SK-N-SH (cell line): ENCODE measurements at regions not wholly inside any gene's neighbourhood (a gene's known extent, or its start where the extent isn't known, plus 50 kb on each side); places are given as distances from the start of the nearest gene placed in this dataset.

Source experiments
- CTCF ChIA-PET: fragments of 300-600, 350-600 bp; formaldehyde crosslinking; extraction: SDS; loops from one replicate; lab custom pipeline; 2021; lab: Yijun Ruan, JAX
- POLR2A ChIA-PET: fragments of 350-600 bp; sonication (Branson Sonifier 250); formaldehyde crosslinking; extraction: SDS; loops from one replicate; lab custom pipeline; 2020; ENCODE audit warnings: antibody characterized with exemption, inconsistent platforms; lab: Yijun Ruan, JAX
- DNase-seq: peaks from one replicate; pipeline ENCODE4 v3.0.0; 2012
- H2AFZ ChIP-seq: fragments of 200-600 bp; sonication (generic); 2 replicates; pipeline ENCODE4 v1.8.1; 2016; ENCODE audit warnings: antibody characterized with exemption, mild to moderate bottlenecking, low read depth
- H3F3A ChIP-seq: fragments of 200-600 bp; sonication (generic); replicated peaks from 2 replicates; pipeline ENCODE3; 2016; ENCODE audit warnings: antibody characterized with exemption, mild to moderate bottlenecking; ENCODE audit not compliant: insufficient read depth
- H3K27ac ChIP-seq, 2 experiments: fragments of 200-500 bp in 1 of 2; fragments of 200-600 bp in 1 of 2; sonication (Bioruptor generic) in 1 of 2; sonication (generic), shearing (Covaris generic) in 1 of 2; 2 replicates each; pipeline versions ENCODE4 v1.5.1 to v1.6.1; 2014 to 2016; ENCODE audit warnings: low read depth in 2 of 2, inconsistent platforms in 1 of 2, low read length in 1 of 2, mild to moderate bottlenecking in 1 of 2, mixed read lengths in 1 of 2
- H3K27me3 ChIP-seq: fragments of 200-600 bp; sonication (generic), shearing (Covaris generic); 2 replicates; pipeline ENCODE4 v1.6.1; 2016; ENCODE audit warnings: mixed run types; ENCODE audit not compliant: insufficient read depth
- H3K36me3 ChIP-seq, 2 experiments: fragments of 200-500 bp in 1 of 2; fragments of 200-600 bp in 1 of 2; sonication (Bioruptor generic) in 1 of 2; sonication (generic) in 1 of 2; replicated peaks in 1 of 2; 2 replicates each; pipeline versions ENCODE3 to v1.5.1; 2014 to 2016; ENCODE audit warnings: low read length in 1 of 2, mild to moderate bottlenecking in 1 of 2; ENCODE audit not compliant: insufficient read depth in 2 of 2, control insufficient read depth in 1 of 2
- H3K4me1 ChIP-seq, 2 experiments: fragments of 200-500 bp in 1 of 2; fragments of 200-600 bp in 1 of 2; sonication (Bioruptor generic) in 1 of 2; sonication (generic), shearing (Covaris generic) in 1 of 2; 2 replicates each; pipeline versions ENCODE4 v1.5.1 to v1.6.1; 2014 to 2016; ENCODE audit warnings: low read depth in 1 of 2, low read length in 1 of 2, mixed run types in 1 of 2; ENCODE audit not compliant: insufficient read depth in 2 of 2, control insufficient read depth in 1 of 2
- H3K4me2 ChIP-seq: fragments of 200-600 bp; sonication (generic), shearing (Covaris generic); 2 replicates; pipeline ENCODE4 v1.6.1; 2017; ENCODE audit warnings: mixed run types
- H3K4me3 ChIP-seq, 2 experiments: fragments of 200-500 bp in 1 of 2; fragments of 200-600 bp in 1 of 2; sonication (Bioruptor generic) in 1 of 2; sonication (generic), shearing (Covaris generic) in 1 of 2; 2 replicates each; pipeline versions ENCODE4 v1.5.1 to v1.8.1; 2014 to 2016; ENCODE audit warnings: low read depth in 2 of 2, inconsistent platforms in 1 of 2, low read length in 1 of 2, mild to moderate bottlenecking in 1 of 2, mixed read lengths in 1 of 2, moderate library complexity in 1 of 2
- H3K79me2 ChIP-seq: fragments of 200-600 bp; sonication (generic); 2 replicates; pipeline ENCODE4 v1.8.1; 2017; ENCODE audit warnings: mild to moderate bottlenecking; ENCODE audit not compliant: insufficient read depth
- H3K9ac ChIP-seq: fragments of 200-600 bp; sonication (generic); 2 replicates; pipeline ENCODE4 v1.6.1; 2017; ENCODE audit warnings: mixed run types
- H3K9me2 ChIP-seq: fragments of 200-600 bp; sonication (generic); 2 replicates; pipeline ENCODE4 v1.6.1; 2017; ENCODE audit warnings: mixed run types
- H3K9me3 ChIP-seq: fragments of 200-600 bp; sonication (generic); 2 replicates; pipeline ENCODE4 v1.6.1; 2017; ENCODE audit warnings: mixed run types, mild to moderate bottlenecking, moderate library complexity
- H4K20me1 ChIP-seq: fragments of 200-600 bp; sonication (generic); 2 replicates; pipeline ENCODE4 v1.6.1; 2017; ENCODE audit warnings: mild to moderate bottlenecking, mixed run types; ENCODE audit not compliant: insufficient read depth
- CHD2 ChIP-seq: fragments of 150-350 bp; IDR thresholded peaks from 2 replicates; pipeline ENCODE4 v1.6.1; 2018; ENCODE audit warnings: low read length; ENCODE audit not compliant: partially characterized antibody
- CTCF ChIP-seq: fragments of 200-600 bp; sonication (generic); IDR thresholded peaks from 2 replicates; pipeline ENCODE4 v1.6.1; 2017; ENCODE audit warnings: antibody characterized with exemption, mild to moderate bottlenecking, moderate library complexity
- ELF1 ChIP-seq: IDR thresholded peaks from 2 replicates; pipeline ENCODE4 v1.4.0; 2012
- EZH2phosphoT487 ChIP-seq: fragments of 200-600 bp; sonication (generic); IDR thresholded peaks from 2 replicates; pipeline ENCODE4 v1.6.1; 2017; ENCODE audit warnings: low read depth, mixed run types, mild to moderate bottlenecking, antibody characterized with exemption, moderate library complexity, borderline replicate concordance
- FOSL2 ChIP-seq: IDR thresholded peaks from 2 replicates; pipeline ENCODE4 v1.4.0; 2012; ENCODE audit warnings: low read depth, mild to moderate bottlenecking, moderate library complexity, borderline replicate concordance
- FOXJ3 ChIP-seq: sonication (generic); formaldehyde crosslinking; IDR thresholded peaks from 2 replicates; pipeline ENCODE4 v1.5.1; 2020; ENCODE audit warnings: mild to moderate bottlenecking, missing genetic modification reagents
- MEF2A ChIP-seq: IDR thresholded peaks from 2 replicates; pipeline ENCODE4 v1.4.0; 2012; ENCODE audit warnings: low read depth, borderline replicate concordance
- MXI1 ChIP-seq: IDR thresholded peaks from 2 replicates; pipeline ENCODE4 v1.6.1; 2012; ENCODE audit warnings: mild to moderate bottlenecking, low read depth, low read length, improper control_type of control experiment
- NFIC ChIP-seq: IDR thresholded peaks from 2 replicates; pipeline ENCODE4 v1.4.0; 2012; ENCODE audit warnings: borderline replicate concordance
- NRF1 ChIP-seq: IDR thresholded peaks from 2 replicates; pipeline ENCODE4 v1.6.1; 2012; ENCODE audit warnings: low read depth, mild to moderate bottlenecking, low read length
- REST ChIP-seq: IDR thresholded peaks from 2 replicates; pipeline ENCODE4 v1.6.1; 2012; ENCODE audit warnings: mild to moderate bottlenecking, low read depth, low read length, moderate library complexity
- RXRA ChIP-seq: IDR thresholded peaks from 2 replicates; pipeline ENCODE4 v1.4.0; 2012; ENCODE audit warnings: low read depth, mild to moderate bottlenecking, borderline replicate concordance
- SMC3 ChIP-seq: IDR thresholded peaks from 2 replicates; pipeline ENCODE4 v1.6.1; 2012; ENCODE audit warnings: low read depth, low read length, improper control_type of control experiment
- ZBTB33 ChIP-seq: IDR thresholded peaks from 2 replicates; pipeline ENCODE4 v1.4.0; 2012; ENCODE audit warnings: low read depth, borderline replicate concordance
- WGBS: methylation state at CpG from one replicate; pipeline ENCODE4 v1.1.6; 2017; ENCODE audit warnings: low lambda C conversion rate; 5-methylcytosine and 5-hydroxymethylcytosine counted together

- Histone ChIP-seq H3K4me3 (no peak overlapping the region), H3K27me3 (peaks cover 4% of the 10 kb centered on the region; the same call in 1 of the 2 replicates), H3K9me3 (no peaks in the 10 kb centered on the region), H3K79me2 (no peaks in the 10 kb centered on the region), H3K36me3 (no peaks in the 10 kb centered on the region), H3F3A (no peaks in the 10 kb centered on the region), H3K9ac (no peak overlapping the region), H3K4me2 (no peak overlapping the region), H4K20me1 (no peaks in the 10 kb centered on the region), H3K4me1 (peaks cover 0 to 4% of the 10 kb centered on the region in 2 experiments; a peak in 1 of 4 replicates), H3K27ac (no peak overlapping the region), H3K9me2 (no peaks in the 10 kb centered on the region), H2AFZ (no peak overlapping the region)
- TF ChIP-seq NFIC (no peak), ZBTB33 (no peak), MEF2A (no peak), CTCF (no peak), CHD2 (no peak), EZH2phosphoT487 (no peak), REST (no peak), MXI1 (no peak), FOSL2 (no peak), ELF1 (no peak), RXRA (no peak), FOXJ3 (CRISPR knock-in tag) (no peak), NRF1 (no peak), SMC3 (no peak)
- CTCF ChIA-PET: interaction anchor here (1.9 kb wide), 1 partner anchor 269 kb away, joined by 5 read pairs; no protein-coding TSS in a partner anchor
- no peak for DNase-seq
- WGBS: 69% methylated on average over 8 of the region's 13 CpGs
- POLR2A ChIA-PET: no interaction called here
Measured at GRCh38 chr5:133675376-133676154, 63.2 kb upstream of the FSTL4 start.
